ENCODE measurements at regions not wholly inside any gene's neighbourhood (a gene's known extent, or its start where the extent isn't known, plus 50 kb on each side); places are given as distances from the start of the nearest gene placed in this dataset.
A peak's percentile ranks its signal among the peaks of the same experiment; 100 is the strongest.
"Not testable (repeated sequence)": the region's sequence is repeated elsewhere in the genome, so short reads cannot be mapped to it uniquely, and the experiment has no call there.

DNA sequence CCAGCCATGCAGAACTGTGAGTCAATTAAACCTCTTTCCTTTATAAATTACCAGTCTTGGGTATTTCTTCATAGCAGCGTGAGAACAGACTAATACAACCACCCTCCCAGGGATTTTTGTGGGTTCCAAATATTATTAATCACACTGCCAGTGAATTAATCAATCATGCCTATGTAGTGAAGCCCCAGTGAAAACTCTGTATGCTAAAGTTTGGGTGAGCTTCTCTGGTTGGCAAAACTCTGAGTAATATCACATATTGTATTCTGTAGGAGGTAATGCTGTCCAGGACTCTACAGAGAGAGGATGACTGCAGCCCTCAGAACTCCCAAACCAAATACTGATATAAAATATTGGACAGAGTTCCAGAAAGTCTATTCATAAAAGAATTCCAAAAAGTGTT, 216.9 kb downstream of the RPAP3 start:
- no peak for DNase-seq (ENCODE audit: low spot score)

DNA sequence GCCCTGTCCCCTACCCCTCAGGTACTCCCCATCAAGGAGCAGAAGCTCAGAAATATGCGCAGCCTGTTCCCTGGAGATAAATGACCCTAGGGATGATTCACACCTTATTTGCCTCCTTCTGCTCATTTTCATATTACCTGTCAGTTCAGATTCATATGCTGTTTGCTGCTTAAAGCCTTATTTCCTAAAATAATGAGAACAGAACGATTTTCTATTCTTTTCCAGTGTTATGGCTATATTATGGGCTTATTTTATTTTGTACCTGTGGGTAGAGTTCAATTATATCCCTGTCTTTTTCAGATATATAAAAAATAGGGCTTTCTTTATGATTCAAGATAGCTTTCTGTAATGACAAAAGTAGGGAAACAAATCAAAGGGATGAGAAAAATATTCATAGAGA, 224.8 kb downstream of the RPAP3 start:
- no peak for DNase-seq (ENCODE audit: low spot score)

DNA sequence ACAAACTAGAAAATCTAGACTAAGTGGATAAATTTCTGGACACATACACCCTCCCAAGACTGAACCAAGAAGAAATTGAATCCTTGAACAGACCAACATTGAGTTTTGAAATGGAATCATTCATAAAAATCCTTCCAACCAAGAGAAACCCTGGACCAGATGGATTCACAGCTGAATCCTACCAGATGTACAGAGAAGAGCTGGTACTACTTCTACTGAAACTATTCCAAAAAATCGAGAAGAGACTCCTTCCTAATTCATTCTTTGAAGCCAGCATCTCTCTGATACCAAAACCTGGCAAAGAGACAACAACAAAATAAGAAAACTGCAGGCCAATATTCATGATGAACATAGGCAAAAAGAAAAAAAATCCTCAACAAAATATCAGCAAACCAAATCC, 227.4 kb downstream of the RPAP3 start:
- no peak for DNase-seq (ENCODE audit: low spot score)

DNA sequence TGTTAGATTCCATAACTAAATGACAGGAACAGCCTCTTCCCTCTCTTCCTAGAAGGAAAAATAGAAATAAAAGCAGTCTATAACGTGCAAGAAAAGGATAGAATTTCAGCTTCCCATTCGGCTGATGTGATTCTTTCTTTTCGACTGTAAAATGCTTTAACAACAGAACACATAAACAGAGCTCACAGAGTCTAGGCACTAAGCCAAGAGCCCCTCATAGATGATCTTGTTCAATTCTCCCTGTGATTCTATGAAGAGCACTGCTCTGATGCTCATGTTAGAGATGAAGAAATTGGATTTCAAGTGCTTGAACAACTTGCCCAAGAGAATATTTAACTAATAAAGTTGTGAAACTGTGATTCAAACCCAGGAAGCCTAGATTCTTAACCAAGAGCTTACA, 232.7 kb downstream of the RPAP3 start:
- DNase-seq (ENCODE audit: low spot score) = no peak

DNA sequence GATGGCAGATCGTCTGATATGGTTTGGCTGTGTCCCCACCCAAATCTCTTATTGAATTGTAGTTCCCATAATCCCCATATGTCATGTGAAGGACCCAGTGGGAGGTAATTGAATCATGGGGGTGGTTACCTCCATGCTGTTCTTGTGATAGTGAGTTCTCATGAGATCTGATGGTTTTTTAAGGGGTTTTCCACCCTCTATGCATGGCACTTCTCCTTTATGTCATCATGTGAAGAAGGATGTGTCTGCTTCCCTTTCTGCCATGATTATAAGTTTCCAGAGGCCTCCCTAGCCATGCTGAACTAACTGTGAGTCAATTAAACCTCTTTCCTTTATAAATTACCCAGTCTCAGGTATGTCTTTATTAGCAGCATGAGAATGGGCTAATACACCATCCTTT, 235.5 kb downstream of the RPAP3 start:
- DNase-seq (ENCODE audit: low spot score) = not testable (repeated sequence)

DNA sequence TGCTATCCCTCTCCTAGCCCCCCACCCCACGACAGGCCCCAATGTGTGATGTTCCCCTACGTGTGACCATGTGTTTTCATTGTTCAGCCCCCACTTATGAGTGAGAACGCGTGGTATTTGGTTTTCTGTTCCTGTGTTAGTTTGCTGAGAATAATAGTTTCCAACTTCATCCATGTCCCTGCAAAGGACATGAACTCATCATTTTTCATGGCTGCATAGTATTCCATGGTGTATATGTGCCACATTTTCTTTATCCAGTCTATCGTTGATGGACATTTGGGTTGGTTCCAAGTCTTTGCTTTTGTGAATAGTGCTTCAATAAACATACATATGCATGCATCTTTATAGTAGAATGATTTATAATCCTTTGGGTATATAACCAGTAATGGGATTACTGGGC, 241.9 kb downstream of the RPAP3 start:
- not testable (repeated sequence) for DNase-seq (ENCODE audit: low spot score)

DNA sequence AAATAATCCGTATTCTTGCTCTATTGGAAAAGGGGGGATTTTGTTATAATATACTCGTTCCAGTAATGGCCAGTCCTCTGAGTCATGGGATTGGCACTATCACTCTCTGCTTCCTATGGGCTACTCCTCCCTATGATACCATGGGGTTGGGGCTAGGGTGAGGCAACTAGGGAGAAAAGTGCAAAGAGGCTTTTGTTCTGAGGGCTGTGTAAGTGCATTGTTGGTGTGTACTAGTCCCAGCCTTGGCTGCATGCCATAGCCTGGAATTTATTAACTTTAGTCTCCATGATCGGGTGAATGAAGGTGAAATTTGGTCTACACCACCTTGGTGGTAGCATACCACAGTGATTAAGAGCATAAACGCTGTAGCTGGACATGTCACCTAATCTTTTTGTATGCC, 247.6 kb downstream of the RPAP3 start:
- DNase-seq (ENCODE audit: low spot score) = no peak

DNA sequence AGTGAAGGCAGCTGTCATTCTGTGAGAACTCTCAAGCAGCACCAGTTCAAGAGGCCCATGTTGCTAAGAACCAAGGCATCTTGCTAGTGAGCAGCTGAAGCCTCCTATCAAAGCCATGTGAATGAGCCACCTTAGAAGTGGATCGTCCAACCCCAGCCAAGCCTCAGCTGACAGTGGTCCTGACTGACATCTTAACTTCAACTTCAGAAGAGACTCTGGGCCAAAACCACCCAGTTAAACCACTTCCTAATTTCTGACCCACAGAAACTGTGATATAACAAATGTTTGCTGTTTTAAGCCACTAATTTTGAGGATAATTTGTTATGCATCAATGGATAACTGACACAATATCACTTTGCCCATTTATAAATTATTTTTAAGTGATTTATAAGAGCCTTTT, 256.0 kb downstream of the RPAP3 start:
- no peak for DNase-seq (ENCODE audit: low spot score)

DNA sequence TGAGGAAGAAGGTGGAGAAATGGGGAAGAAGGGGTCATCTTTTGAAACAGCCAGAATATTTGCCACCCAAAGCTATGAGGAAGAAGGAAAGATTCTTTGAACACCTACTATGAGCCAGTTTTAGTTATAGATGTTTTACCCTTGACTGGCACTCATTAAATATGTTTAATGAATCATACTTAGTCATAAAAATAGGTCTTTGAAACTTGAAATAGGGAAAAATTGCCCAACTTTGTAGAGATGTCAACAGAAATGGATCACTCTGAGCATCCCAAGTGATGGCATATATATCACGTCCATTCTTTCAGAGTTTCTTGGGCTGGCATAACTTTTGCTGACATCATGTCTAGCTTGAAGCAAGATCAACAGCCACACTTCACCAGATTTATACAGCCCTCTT, 263.5 kb downstream of the RPAP3 start:
- no peak for DNase-seq (ENCODE audit: low spot score)

DNA sequence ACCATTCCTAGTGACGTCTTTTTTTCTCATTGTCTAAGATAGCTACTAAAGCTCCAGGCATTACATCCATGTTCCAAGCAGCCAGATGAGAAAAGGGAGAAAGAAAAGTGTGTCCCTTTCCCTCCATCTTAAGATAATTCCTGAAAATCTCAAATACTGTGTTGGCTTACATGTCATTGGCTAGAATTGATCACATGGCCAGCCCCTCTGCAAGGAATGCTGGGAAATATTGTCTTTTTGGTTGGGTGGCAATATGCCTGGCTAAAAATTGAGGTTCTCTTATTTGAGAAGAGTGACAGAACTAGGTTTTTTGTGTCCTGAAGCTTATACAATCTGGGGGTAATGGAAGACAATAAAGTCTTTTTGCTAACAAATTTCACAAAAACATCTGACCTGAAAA, 264.3 kb downstream of the RPAP3 start:
- no peak for DNase-seq (ENCODE audit: low spot score)

DNA sequence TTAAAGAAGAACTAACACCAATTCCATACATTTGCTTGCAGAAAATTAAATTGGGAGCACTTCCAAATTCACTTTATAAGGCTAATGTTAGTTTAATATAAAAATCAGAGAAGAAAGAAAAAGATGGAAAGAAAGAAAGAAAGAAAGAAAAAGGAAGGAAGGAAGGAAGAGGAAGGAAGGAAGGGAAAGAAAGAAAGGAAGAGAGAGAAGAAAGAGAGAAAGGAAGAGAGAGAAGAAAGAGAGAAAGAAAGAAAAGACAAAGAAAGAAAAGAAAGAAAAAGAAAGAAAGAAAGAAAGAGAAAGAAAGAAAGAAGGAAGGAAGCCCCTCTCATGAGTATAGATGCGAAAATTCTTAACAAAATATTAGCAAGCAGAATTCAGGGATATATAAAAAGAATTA, 267.7 kb downstream of the RPAP3 start:
- no peak for DNase-seq (ENCODE audit: low spot score)

DNA sequence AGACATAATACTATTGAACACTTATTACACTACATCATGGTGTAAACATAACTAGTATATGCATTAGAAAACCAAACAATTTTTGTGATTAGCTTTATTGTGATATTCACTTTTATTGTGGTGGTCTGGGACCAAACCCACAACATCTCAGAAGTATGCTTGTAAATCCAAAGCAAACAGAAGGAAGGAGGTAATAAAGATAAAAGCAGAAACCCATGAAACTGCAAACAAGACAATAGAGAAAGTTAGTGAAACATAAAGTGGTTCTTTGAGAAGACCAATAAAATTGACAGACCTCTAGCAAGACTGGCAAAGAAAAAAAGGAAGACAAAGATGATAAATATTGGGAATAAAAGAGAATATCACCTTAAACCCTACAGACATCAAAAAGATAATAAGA, 268.3 kb downstream of the RPAP3 start:
- DNase-seq (ENCODE audit: low spot score) = no peak

DNA sequence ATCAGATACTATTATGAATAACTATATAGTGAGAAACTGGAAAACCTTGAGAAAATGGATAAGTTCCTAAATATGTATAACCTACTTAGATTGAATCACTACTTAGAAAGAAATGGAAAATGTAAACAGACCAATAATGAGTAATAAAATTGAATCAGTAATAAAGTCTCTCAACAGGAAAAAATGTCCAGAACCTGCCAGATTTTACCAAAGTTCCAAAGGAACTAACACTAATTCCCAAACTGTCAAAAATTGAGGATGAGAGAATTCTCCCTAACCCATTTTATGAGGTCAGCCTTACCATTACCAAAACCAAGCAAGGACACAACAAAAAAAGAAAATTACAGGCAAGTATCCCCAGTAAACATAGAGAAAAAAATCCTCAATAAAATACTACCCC, 272.0 kb downstream of the RPAP3 start:
- DNase-seq (ENCODE audit: low spot score) = no peak

DNA sequence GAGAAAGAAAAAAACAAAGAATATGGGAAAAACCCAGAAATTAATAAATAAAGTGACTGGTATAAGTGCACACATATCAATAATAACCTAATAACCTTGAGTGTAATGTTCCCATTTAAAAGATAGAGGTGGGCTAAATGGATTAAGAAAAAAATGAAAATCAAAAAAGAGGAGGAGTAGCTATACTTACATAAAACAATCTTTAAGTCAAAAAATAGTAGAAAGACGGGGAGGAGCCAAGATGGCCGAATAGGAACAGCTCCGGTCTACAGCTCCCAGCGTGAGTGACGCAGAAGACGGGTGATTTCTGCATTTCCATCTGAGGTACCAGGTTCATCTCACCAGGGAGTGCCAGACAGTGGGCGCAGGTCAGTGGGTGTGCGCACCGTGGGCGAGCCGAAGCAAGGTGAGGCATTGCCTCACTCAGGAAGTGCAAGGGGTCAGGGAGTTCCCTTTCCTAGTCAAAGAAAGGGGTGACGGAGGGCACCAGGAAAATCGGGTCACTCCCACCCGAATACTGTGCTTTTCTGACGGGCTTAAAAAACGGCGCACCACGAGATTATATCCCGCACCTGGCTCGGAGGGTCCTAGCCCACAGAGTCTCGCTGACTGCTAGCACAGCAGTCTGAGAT, 279.0 kb downstream of the RPAP3 start:
- not testable (repeated sequence) for DNase-seq (ENCODE audit: low spot score)

DNA sequence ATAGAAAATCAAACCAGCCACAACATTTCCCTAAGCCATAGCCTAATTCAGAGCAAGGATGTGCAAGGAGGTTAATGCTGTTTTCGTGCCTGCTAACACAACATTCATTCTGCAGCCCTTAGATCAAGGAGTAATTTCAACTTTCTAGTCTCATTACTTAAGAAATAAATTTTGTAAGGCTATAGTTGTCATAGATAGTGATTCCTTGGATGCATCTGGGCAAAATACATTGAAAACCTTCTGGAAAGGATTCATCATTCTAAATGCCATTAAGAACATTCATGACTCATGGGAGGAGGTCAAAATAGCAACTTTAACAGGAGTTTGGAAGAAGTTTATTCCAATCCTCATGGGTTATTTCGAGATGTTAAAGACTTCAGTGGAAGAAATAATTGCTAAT, 283.2 kb downstream of the RPAP3 start:
- DNase-seq (ENCODE audit: low spot score) = no peak

DNA sequence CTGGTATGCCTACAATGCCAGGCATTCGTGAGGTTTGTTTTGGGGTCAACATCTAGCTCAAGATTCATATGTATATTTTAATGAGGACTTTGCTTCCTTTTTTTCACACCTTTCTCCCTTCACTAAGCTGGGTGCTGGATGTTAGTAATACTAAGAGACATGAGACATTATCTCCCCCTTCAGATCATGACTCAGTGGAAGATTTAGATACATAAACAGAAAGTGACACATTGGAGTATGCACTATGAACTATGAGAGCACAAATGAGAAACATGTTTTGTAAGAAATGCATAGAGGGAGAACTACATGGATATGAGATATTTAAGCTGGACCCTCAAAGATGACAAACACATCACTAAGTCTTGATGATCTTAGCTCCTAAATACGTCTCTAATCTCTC, 286.3 kb downstream of the RPAP3 start:
- DNase-seq (ENCODE audit: low spot score) = peak; percentile 40

DNA sequence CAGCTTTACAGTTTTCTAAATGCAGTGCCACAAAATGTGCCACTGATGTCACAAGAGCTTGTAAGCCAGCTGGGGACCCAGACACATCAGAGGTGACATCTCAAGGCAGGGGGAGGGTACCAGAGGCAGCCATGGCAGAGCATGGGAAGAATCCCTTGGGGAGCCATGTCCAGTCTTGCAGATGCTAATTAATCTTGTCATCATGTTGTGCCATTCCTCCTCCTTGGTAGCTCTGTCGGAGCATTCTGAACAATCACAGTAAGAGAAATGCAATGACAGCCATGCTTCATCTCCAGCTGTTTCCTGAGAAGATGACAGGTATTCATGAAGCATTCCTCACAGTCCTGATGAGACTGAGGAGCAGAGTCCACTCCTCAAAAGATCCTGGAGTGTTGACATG, 287.9 kb downstream of the RPAP3 start:
- DNase-seq (ENCODE audit: low spot score) = no peak

DNA sequence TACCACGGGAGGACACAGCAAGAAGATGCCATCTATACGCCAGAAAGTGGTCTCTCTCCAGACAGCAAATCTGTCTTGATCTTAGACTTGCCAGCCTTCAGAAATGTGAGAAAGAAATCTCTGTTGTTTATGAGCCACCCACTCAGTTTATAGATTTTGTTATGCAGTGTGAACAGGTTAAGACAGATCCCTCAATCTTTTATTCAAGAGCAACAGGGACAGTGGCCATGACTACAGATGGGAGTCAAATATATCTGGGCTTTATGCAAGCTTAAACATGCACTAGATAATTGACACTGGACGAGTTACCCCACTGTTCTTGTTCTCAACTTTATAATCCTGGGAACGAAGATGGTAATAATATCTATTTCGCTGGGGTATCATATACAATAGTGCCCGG, 288.7 kb downstream of the RPAP3 start:
- DNase-seq (ENCODE audit: low spot score) = no peak

DNA sequence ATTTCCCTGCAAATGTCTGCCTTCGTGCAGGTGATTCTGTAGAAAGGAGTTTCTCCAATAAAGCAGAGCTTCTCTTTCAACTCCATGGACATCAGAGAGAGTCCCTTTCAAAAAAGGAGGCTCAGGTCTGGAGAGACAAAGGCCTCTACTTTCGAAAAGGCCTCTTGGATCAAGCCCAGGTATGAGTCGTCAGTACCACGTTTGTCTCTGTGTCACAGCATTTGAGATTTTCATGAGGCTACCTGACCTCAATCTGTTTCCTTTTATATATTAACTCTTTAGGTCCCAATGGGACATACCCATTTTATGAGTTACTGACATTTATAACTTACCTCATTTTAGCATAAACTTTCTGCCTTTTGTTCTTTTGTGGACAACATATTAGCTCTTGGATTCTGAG, 290.8 kb downstream of the RPAP3 start:
- no peak for DNase-seq (ENCODE audit: low spot score)

DNA sequence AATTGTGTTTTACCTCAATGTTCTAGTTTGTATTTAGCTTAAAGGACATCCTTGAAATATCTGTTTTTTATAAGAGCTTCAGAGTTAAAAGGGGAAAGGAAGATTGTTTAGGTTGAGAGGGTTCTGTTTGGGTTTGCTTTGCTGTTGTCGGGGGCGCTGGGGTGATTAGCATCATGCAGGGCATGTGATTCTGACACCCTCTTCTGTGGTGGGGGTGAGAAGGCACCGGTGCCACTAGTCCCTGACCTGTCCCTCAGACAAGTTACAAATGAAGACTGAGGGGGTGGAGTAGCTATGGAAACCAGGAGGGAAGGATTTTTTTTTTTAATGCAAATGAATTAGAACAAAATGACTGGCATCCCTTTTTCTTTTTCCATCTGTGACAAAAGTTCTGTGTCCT, 291.3 kb downstream of the RPAP3 start:
- DNase-seq (ENCODE audit: low spot score) = no peak

DNA sequence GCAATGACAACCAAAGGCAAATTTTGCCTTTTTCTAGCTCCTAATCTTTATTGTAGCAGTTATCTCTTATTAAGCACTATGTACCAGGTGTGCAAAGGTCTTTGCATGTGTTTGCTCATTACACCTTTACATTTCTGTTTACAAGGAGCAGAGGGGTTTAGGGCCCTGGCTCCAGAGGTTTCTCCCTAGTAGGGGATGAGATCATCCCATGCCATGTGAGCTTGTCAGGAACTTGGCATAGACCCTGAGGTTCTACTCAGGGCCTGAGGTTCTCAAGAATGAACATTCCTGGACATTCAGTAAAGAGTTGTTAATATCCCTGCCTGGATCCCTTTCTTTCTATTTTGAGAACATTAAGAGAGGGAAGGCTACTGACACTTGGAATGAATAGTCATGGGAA, 292.0 kb downstream of the RPAP3 start:
- peak; percentile 59 for DNase-seq (ENCODE audit: low spot score)

DNA sequence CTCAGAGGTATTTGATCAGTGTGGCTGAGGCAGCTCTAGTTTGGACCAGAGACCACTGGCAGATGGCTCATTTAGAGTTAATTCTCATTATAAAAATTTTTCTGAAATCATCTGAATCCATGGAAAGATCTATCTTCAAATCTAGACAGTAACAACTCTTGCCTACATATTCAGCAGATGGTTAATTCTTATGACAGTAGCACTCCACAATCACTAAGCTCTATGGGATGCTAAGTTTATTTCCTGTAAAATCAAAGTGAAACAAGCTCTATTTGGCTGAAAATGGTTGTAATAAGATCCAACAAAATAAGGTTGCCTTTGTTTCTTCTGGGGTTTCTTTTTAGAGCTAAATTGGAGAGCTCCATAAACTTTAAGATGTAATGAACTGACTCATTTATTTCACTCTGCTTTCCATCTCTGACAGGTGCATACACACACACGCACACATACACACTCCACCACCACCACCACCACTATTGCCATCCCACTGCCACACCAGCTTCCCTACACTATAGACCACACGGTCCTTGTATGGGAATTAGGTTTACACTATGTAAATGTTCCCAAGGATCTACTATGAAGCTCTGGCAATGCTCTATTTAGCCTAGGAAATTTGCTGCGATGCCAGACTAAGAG, 293.1 kb downstream of the RPAP3 start:
- DNase-seq (ENCODE audit: low spot score) = no peak

DNA sequence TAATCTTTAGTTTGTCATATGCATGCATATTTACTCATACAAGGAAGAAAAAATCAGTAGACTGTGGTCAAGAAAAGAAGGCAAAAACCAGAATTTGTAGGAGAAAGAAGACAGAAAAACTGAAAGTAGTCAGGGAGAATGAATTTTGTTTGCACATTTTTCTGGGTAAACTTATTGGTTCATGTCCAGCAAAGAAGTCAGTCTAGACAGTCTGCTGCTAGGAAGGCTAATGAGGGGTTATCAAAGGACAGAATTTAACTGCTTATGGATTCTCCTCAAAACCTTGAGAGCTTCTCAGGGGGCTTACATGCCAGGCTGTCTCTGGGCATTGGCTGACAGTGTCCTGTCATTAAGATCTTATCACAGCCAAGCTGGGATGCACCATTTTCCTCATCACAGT, 293.9 kb downstream of the RPAP3 start:
- no peak for DNase-seq (ENCODE audit: low spot score)

DNA sequence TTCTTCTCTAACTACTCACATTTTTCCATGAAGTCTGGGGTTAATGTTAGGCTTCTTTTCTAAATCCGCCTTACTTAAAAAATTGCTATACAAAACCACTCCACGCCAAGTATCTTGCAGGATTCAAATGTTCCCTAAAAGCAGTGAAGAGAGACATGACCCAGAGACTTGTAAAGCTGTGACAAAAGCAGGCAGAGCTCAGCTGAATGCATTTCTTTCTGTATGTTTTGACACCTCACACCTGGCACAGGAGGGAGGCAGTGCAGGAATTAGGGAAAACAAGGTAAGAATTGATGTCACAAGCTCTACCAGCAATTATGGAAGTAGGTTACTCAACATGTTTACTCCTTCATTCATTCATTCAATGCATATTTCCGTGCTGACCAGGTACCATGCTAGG, 295.0 kb downstream of the RPAP3 start:
- DNase-seq (ENCODE audit: low spot score) = no peak
